Epithelial cell of esophagus (primary cell): ENCODE measurements at regions not wholly inside any gene's neighbourhood (a gene's known extent, or its start where the extent isn't known, plus 50 kb on each side); places are given as distances from the start of the nearest gene placed in this dataset.

Experiments
- DNase-seq: peaks from one replicate; pipeline ENCODE4 v3.0.0; 2010; ENCODE audit warnings: low read depth
- H3K4me3 ChIP-seq: 2 replicates; pipeline ENCODE4 v1.5.1; 2011; ENCODE audit warnings: mild to moderate bottlenecking, low read length, control low read depth
- CTCF ChIP-seq: IDR thresholded peaks from 2 replicates; pipeline ENCODE4 v1.5.1; 2011; ENCODE audit warnings: low read depth, mild to moderate bottlenecking, low read length, control low read depth, inconsistent platforms; ENCODE audit not compliant: insufficient read depth; ENCODE audit errors: missing control alignments

GRCh38 chrX:63929608-63930007, 144.6 kb upstream of the ARHGEF9 start:
- DNase-seq = no peak
- no peak for TF ChIP-seq CTCF

GRCh38 chrX:63927848-63928247, 142.8 kb upstream of the ARHGEF9 start:
- TF ChIP-seq CTCF = no peak
- DNase-seq = no peak
- no peak overlapping the region for H3K4me3 ChIP-seq

More at GRCh38 chrX:63929608-63930007, 144.6 kb upstream of the ARHGEF9 start:
- no peak overlapping the region for H3K4me3 ChIP-seq

DNA sequence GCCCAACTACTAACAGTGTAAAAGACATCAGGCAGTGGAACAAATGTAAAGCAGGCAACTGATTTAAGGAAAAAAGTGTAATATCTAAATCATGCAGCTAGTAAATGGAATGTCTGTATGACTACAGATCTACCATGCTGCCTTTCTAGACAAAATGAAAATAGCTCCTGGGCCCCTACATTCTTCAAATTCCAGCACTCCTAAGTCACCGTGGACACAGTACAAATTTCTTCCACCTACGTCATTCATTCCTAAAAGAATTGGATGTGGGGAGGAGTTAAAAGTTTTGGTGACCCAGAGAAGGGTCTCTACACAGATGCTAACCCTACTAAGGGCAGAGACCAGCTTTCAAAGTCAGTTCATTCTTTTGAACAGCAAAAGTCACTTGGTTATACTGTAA, 137.2 kb upstream of the ARHGEF9 start:
- TF ChIP-seq CTCF = no peak
- DNase-seq = peak; percentile 28
- no peak overlapping the region for H3K4me3 ChIP-seq

DNA sequence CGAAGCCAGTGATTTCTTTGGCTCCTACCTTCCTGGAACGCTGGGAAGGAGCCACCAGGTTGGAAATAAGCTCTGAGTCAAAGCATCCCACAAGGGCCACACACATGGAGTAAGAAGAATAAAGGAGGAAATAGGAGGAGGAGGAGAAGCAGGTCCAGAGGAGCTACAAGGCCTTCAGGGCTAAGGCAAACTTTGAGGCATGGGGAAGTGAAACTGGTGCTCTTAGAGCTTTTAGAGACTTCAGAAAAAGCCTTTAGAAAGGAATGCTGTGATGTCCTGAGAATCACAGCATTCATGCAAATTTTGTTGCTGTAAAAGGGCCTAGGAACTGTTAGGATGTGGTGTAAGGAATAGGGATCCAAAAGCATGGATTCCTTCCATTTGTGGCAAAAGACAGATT, 135.9 kb upstream of the ARHGEF9 start:
- no peak for DNase-seq
- no peak overlapping the region for H3K4me3 ChIP-seq
- TF ChIP-seq CTCF = no peak

GRCh38 chrX:63919081-63919480, 134.1 kb upstream of the ARHGEF9 start:
- no peak overlapping the region for H3K4me3 ChIP-seq
- peak; percentile 66 for DNase-seq

GRCh38 chrX:63918611-63919010, 133.6 kb upstream of the ARHGEF9 start:
- no peak for TF ChIP-seq CTCF
- no peak overlapping the region for H3K4me3 ChIP-seq
- peak; percentile 57 for DNase-seq

More at GRCh38 chrX:63919081-63919480, 134.1 kb upstream of the ARHGEF9 start:
- no peak for TF ChIP-seq CTCF

DNA sequence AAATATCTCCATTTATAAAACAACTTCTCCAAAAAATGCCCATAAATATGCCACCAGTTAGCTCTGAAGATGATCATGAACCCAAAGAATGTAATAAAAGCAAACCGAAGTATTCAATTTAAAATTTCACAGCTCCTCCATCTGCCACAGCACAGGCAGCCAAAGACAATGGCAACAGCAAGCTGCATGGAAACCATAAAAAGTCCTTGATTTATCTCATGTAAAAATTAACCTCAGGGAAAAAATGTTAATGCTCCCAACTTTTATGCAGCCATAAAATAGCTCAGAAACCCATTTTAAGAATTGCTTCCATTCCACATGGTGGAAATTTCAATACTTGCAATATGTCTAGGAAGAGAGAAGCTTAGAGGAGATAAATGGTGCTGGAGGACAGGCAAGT, 132.3 kb upstream of the ARHGEF9 start:
- H3K4me3 ChIP-seq = no peak overlapping the region
- no peak for DNase-seq
- TF ChIP-seq CTCF = no peak
